PFSK-1 (cell line): ENCODE measurements at regions not wholly inside any gene's neighbourhood (a gene's known extent, or its start where the extent isn't known, plus 50 kb on each side); places are given as distances from the start of the nearest gene placed in this dataset.

ENCODE experiments used
- FOXP2 ChIP-seq: optimal IDR thresholded peaks from 2 replicates; pipeline ENCODE3; 2011; ENCODE audit warnings: borderline replicate concordance, control low read depth, inconsistent platforms; ENCODE audit not compliant: insufficient read depth; ENCODE audit errors: extremely low read length, extremely low read depth
- POLR2AphosphoS5 ChIP-seq: IDR thresholded peaks from 2 replicates; pipeline ENCODE4 v1.6.1; 2012; ENCODE audit warnings: low read depth, mild to moderate bottlenecking, control low read depth, low read length, moderate library complexity
- REST ChIP-seq, 2 experiments: IDR thresholded peaks; 2 replicates each; pipeline versions ENCODE4 v1.6.1 to v1.8.0; 2011 to 2012; ENCODE audit warnings: low read depth in 2 of 2, low read length in 2 of 2, control low read depth in 1 of 2, inconsistent platforms in 1 of 2, mild to moderate bottlenecking in 1 of 2, moderate library complexity in 1 of 2; ENCODE audit not compliant: insufficient read depth in 1 of 2
- SIN3A ChIP-seq: IDR thresholded peaks from 2 replicates; pipeline ENCODE4 v1.6.1; 2012; ENCODE audit warnings: mild to moderate bottlenecking, low read length, moderate library complexity, borderline replicate concordance; ENCODE audit not compliant: insufficient read depth
- TAF1 ChIP-seq: IDR thresholded peaks from 2 replicates; pipeline ENCODE4 v1.6.1; 2012; ENCODE audit warnings: low read length, control low read depth, borderline replicate concordance; ENCODE audit not compliant: insufficient read depth

DNA sequence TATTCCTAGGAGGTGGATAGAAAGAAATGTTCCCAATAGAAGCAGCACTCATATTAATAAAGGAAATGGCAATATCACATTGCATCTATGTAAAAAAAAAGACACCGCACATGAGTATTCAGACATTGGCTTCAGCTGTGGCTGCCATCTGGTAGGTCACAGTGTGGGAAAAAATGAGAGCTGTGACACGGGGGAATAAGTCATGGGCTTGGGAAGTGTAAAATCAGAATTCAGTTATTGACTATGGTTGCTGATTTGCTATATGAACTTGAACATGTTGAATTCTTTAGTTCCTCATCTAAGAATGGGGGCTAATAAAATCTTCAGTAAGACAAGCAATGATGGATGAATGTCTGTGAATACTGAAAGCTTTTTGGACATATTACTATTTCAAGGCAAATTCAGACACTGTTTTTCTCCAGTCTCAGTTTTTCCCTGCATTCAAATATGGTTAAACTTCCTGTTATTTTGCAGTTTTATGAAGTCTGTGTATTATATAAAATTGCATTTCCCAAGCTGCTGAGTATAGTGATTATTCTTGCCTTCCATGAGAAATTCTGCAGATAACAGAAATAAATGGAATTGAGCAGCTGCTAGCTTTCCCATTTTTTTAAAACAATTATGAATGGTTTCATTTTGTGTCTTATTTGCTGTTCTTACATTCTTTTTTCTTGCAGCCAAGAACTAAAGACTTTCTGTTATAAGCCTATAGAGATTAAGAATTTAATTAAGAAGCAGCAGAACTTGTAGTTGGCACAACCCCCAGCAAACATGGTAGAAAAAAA is 221.0 kb downstream of the ANKRD50 start:
- TF ChIP-seq TAF1 (no peak), REST (IDR thresholded peaks at IDR 0.05; ENCODE audit: insufficient read depth in 1 of 2, low read depth in 2 of 2, low read length in 2 of 2) (no peak), SIN3A (no peak), POLR2AphosphoS5 (no peak), FOXP2 (no peak)

DNA sequence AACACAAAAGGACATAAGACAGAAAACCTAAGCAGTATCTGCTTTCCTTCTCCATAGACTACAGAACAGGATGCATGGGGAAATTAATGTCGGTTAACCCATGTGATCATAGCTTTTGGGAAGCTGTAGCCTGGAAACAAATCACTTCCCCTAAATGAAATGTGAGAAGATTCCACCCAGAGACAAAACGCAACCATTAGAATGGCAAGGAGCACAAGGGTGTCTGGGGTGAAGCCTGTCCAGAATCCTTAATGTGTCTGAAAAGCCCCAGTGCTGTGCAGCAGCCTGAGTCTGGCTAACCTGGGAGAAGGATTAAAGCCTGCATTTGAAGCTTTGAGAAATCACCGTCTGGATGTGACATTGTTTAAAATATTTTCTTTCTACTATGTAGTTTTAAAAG is 213.3 kb downstream of the ANKRD50 start:
- TF ChIP-seq SIN3A (no peak), FOXP2 (no peak), POLR2AphosphoS5 (no peak), REST (IDR thresholded peaks at IDR 0.05; ENCODE audit: insufficient read depth in 1 of 2, low read depth in 2 of 2, low read length in 2 of 2) (no peak), TAF1 (no peak)

GRCh38 chr4:124501576-124501975 is 211.0 kb downstream of the ANKRD50 start:
- TF ChIP-seq POLR2AphosphoS5: no peak
- no peak for TF ChIP-seq FOXP2
- no peak for TF ChIP-seq SIN3A
- TF ChIP-seq REST (IDR thresholded peaks at IDR 0.05; ENCODE audit: insufficient read depth in 1 of 2, low read depth in 2 of 2, low read length in 2 of 2): no peak
- TF ChIP-seq TAF1: no peak

DNA sequence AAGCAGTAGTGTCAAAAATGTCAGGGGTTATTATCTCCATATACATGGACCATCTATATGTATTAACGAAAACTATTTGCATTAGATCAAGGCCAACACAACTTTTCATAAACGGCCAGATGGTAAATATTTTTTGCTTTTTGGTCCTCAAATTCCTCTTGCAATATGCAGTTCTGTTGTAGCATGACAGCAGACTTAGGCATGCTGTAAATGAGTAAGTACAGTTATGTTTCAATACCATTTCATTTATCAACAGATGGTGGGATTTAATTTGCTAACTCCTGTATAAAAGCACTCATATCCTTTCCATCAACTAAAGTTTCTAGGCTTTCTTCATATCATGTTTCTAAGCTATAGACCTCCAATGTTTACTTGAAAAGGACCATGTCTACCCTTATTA is 208.1 kb downstream of the ANKRD50 start:
- TF ChIP-seq SIN3A (no peak), TAF1 (no peak), REST (IDR thresholded peaks at IDR 0.05; ENCODE audit: insufficient read depth in 1 of 2, low read depth in 2 of 2, low read length in 2 of 2) (no peak), FOXP2 (no peak), POLR2AphosphoS5 (no peak)

GRCh38 chr4:124505211-124505610 is 207.3 kb downstream of the ANKRD50 start:
- TF ChIP-seq SIN3A: no peak
- TF ChIP-seq REST (IDR thresholded peaks at IDR 0.05; ENCODE audit: insufficient read depth in 1 of 2, low read depth in 2 of 2, low read length in 2 of 2): no peak
- no peak for TF ChIP-seq TAF1
- TF ChIP-seq FOXP2: no peak
- no peak for TF ChIP-seq POLR2AphosphoS5
